HCT116 (cell line): ENCODE measurements at regions not wholly inside any gene's neighbourhood (a gene's known extent, or its start where the extent isn't known, plus 50 kb on each side); places are given as distances from the start of the nearest gene placed in this dataset.

ENCODE experiments used
- ATAC-seq: fragments of 200-7000 bp; cut with Tn5 transposase; 2 replicates; pipeline ENCODE4 v1.9.1; 2020; ENCODE audit warnings: mild to moderate bottlenecking, moderate library complexity
- BruUV-seq: library from RNA; stranded (reverse); fragments of 400-500 nt; replicated peaks from 2 replicates; lab custom pipeline; 2021; lab: Mats Ljungman, UMichigan
- CTCF ChIA-PET: fragments of 300-600 bp; sonication (Branson Sonifier 250); formaldehyde crosslinking; loops from one replicate; lab custom pipeline; 2021; ENCODE audit warnings: antibody characterized with exemption; lab: Charles Lee
- POLR2A ChIA-PET: fragments of 300-600, 350-600 bp; sonication (Branson Sonifier 250); formaldehyde crosslinking; loops from one replicate; lab custom pipeline; 2021; ENCODE audit warnings: antibody characterized with exemption; lab: Charles Lee
- RAD21 ChIA-PET, 2 experiments: fragments of 300-600 bp; sonication (Branson Sonifier 250); formaldehyde crosslinking; loops; one replicate each; lab custom pipeline; 2023; ENCODE audit warnings: low total read pairs in 2 of 2; ENCODE audit not compliant: uncharacterized antibody in 2 of 2, unreplicated experiment in 2 of 2, low non-redundant PET in 1 of 2; lab: Charles Lee
- DNase-seq: peaks from one replicate; pipeline ENCODE4 v3.0.0-alpha.2; 2010; ENCODE audit warnings: low read depth, low spot score
- H2AFZ ChIP-seq: fragments of 200-600 bp; shearing (Covaris generic), sonication (generic); 2 replicates; pipeline ENCODE4 v1.6.1; 2017; ENCODE audit warnings: low read depth, mixed run types, mixed read lengths, antibody characterized with exemption, low read length; ENCODE audit not compliant: poor library complexity, severe bottlenecking
- H3K27ac ChIP-seq: 2 replicates; pipeline ENCODE4 v1.5.1; 2012; ENCODE audit warnings: low read depth, low read length
- H3K27me3 ChIP-seq: fragments of 200-600 bp; sonication (generic); 2 replicates; pipeline ENCODE4 v1.6.1; 2016; ENCODE audit warnings: mixed run types, low read length, mixed read lengths; ENCODE audit not compliant: insufficient read depth
- H3K36me3 ChIP-seq, 2 experiments: fragments of 200-500 bp in 1 of 2; fragments of 200-600 bp in 1 of 2; sonication (Bioruptor generic) in 1 of 2; sonication (generic) in 1 of 2; 2 replicates each; pipeline versions ENCODE4 v1.5.1 to v1.6.1; 2014 to 2016; ENCODE audit warnings: low read length in 2 of 2, inconsistent platforms in 1 of 2, mixed read lengths in 1 of 2, mixed run types in 1 of 2; ENCODE audit not compliant: insufficient read depth in 2 of 2, control insufficient read depth in 1 of 2
- H3K4me1 ChIP-seq, 2 experiments: fragments of 200-600 bp in 1 of 2; sonication (generic) in 1 of 2; 2 replicates each; pipeline versions ENCODE4 v1.5.1 to v1.6.1; 2012 to 2017; ENCODE audit warnings: low read length in 2 of 2, inconsistent platforms in 1 of 2, mild to moderate bottlenecking in 1 of 2, mixed read lengths in 1 of 2, mixed run types in 1 of 2, moderate library complexity in 1 of 2; ENCODE audit not compliant: insufficient read depth in 2 of 2, control insufficient read depth in 1 of 2
- H3K4me2 ChIP-seq: fragments of 200-600 bp; sonication (generic); 2 replicates; pipeline ENCODE4 v1.6.1; 2017; ENCODE audit warnings: mixed run types, low read length, mixed read lengths
- H3K4me3 ChIP-seq, 2 experiments: fragments of 200-600 bp in 1 of 2; sonication (generic) in 1 of 2; replicated peaks in 1 of 2; 2 replicates each; pipeline ENCODE4 v1.5.1; 2011 to 2016; ENCODE audit warnings: low read length in 2 of 2, control low read depth in 1 of 2, low read depth in 1 of 2, mild to moderate bottlenecking in 1 of 2, mixed read lengths in 1 of 2, mixed run types in 1 of 2
- H3K79me2 ChIP-seq: fragments of 200-600 bp; sonication (generic); 2 replicates; pipeline ENCODE4 v1.6.1; 2017; ENCODE audit warnings: mild to moderate bottlenecking, mixed run types, low read length, moderate library complexity, mixed read lengths; ENCODE audit not compliant: insufficient read depth
- H3K9ac ChIP-seq: fragments of 200-600 bp; sonication (generic); 2 replicates; pipeline ENCODE4 v1.6.1; 2016; ENCODE audit warnings: low read length, mixed read lengths
- H3K9me2 ChIP-seq: fragments of 200-600 bp; sonication (generic), shearing (Covaris generic); 2 replicates; pipeline ENCODE4 v1.6.1; 2017; ENCODE audit warnings: mixed run types, mild to moderate bottlenecking, moderate library complexity; ENCODE audit not compliant: insufficient read depth
- H3K9me3 ChIP-seq, 2 experiments: fragments of 200-500 bp in 1 of 2; fragments of 200-600 bp in 1 of 2; sonication (Bioruptor generic) in 1 of 2; sonication (generic) in 1 of 2; 2 replicates each; pipeline ENCODE4 v1.6.1; 2014 to 2017; ENCODE audit warnings: low read length in 2 of 2, mixed read lengths in 2 of 2, inconsistent platforms in 1 of 2, low read depth in 1 of 2, mild to moderate bottlenecking in 1 of 2, mixed run types in 1 of 2, moderate library complexity in 1 of 2; ENCODE audit not compliant: control insufficient read depth in 1 of 2, insufficient read depth in 1 of 2
- H4K20me1 ChIP-seq: fragments of 200-600 bp; sonication (generic), shearing (Covaris generic); 2 replicates; pipeline ENCODE4 v1.6.1; 2017; ENCODE audit warnings: mixed run types, mild to moderate bottlenecking, moderate library complexity; ENCODE audit not compliant: insufficient read depth
- CBX3 ChIP-seq: IDR thresholded peaks from 2 replicates; pipeline ENCODE4 v1.6.1; 2012; ENCODE audit warnings: low read depth
- CEBPB ChIP-seq: IDR thresholded peaks from 2 replicates; pipeline ENCODE4 v1.6.1; 2012; ENCODE audit warnings: low read depth
- EGR1 ChIP-seq: IDR thresholded peaks from 2 replicates; pipeline ENCODE4 v1.6.1; 2012; ENCODE audit warnings: low read depth
- ELF1 ChIP-seq: IDR thresholded peaks from 2 replicates; pipeline ENCODE4 v1.6.1; 2012; ENCODE audit warnings: low read depth, borderline replicate concordance
- JUND ChIP-seq: IDR thresholded peaks from 2 replicates; pipeline ENCODE4 v1.6.1; 2012
- SIN3A ChIP-seq: IDR thresholded peaks from 2 replicates; pipeline ENCODE4 v1.6.1; 2012; ENCODE audit warnings: low read depth
- SP1 ChIP-seq: IDR thresholded peaks from 2 replicates; pipeline ENCODE4 v1.6.1; 2012; ENCODE audit warnings: low read depth
- YY1 ChIP-seq: IDR thresholded peaks from 2 replicates; pipeline ENCODE4 v1.6.1; 2011; ENCODE audit warnings: low read length, low read depth, moderate library complexity, mild to moderate bottlenecking; ENCODE audit not compliant: insufficient replicate concordance; ENCODE audit errors: extremely low read depth
- ZFX ChIP-seq: fragments of 450-650 bp; IDR thresholded peaks from 2 replicates; pipeline ENCODE4 v1.6.1; 2017
- intact Hi-C: fragments of 100-400 bp; cut with micrococcal nuclease; formaldehyde crosslinking; loops from 2 replicates; pipeline ENCODE4 v1.10.0; 2022
- TF ChIP-seq, protein P1 (sequence below), 3 experiments: fragments of 200-600 bp in 1 of 3; sonication (generic) in 1 of 3; IDR thresholded peaks in 2 of 3; conservative IDR thresholded peaks in 1 of 3; 2 replicates each; pipeline ENCODE4 v1.5.1; 2012 to 2017; ENCODE audit warnings: low read depth in 2 of 3, low read length in 2 of 3, antibody characterized with exemption in 1 of 3, borderline replicate concordance in 1 of 3, control low read depth in 1 of 3, mild to moderate bottlenecking in 1 of 3, mixed read lengths in 1 of 3, mixed run types in 1 of 3, moderate library complexity in 1 of 3; ENCODE audit not compliant: insufficient read depth in 1 of 3
- TF ChIP-seq, protein P2 (sequence below): IDR thresholded peaks from 2 replicates; pipeline ENCODE4 v1.6.1; 2012; ENCODE audit warnings: low read depth
- TF ChIP-seq, protein P3 (sequence below): IDR thresholded peaks from 2 replicates; pipeline ENCODE4 v1.6.1; 2012

DNA sequence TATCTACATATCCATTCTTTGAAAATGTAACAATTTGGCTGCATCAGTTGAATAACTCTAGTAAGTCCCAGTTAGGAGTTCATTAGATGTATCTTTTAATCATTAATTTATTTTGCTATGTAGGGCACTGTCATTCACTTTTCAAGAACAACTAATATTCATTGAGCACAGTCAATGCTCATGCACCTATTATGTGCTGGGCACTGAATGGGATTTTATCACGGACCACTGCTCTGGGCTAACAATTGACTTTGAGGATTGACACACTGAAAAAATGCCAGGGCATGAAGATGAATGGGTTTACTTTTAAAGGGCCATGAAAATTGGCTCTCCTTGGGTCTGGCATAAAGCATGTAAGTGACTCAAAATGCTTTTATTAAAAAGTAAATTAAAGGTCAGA lies 375.2 kb downstream of the PLPP3 start:
- ChIA-PET POLR2A (no interaction called here), CTCF (no interaction called here), RAD21 (no interaction called here)
- Histone ChIP-seq H3K9ac (no peak overlapping the region), H3K36me3 (no peaks in the 10 kb centered on the region), H3K4me3 (no peak overlapping the region), H3K4me1 (no peaks in the 10 kb centered on the region), H3K27ac (no peak overlapping the region), H3K9me2 (no peaks in the 10 kb centered on the region), H4K20me1 (no peaks in the 10 kb centered on the region), H3K79me2 (no peaks in the 10 kb centered on the region), H3K4me2 (no peak overlapping the region), H3K9me3 (no peaks in the 10 kb centered on the region), H2AFZ (no peak overlapping the region), H3K27me3 (no peaks in the 10 kb centered on the region)
- intact Hi-C loops: no loop called here
- BruUV-seq: no TSS peak
- TF ChIP-seq ELF1 (no peak), SIN3A (no peak), EGR1 (no peak), SP1 (no peak), ZFX (no peak), JUND (no peak), CBX3 (no peak), CEBPB (no peak)
- TF ChIP-seq, protein P1, sequence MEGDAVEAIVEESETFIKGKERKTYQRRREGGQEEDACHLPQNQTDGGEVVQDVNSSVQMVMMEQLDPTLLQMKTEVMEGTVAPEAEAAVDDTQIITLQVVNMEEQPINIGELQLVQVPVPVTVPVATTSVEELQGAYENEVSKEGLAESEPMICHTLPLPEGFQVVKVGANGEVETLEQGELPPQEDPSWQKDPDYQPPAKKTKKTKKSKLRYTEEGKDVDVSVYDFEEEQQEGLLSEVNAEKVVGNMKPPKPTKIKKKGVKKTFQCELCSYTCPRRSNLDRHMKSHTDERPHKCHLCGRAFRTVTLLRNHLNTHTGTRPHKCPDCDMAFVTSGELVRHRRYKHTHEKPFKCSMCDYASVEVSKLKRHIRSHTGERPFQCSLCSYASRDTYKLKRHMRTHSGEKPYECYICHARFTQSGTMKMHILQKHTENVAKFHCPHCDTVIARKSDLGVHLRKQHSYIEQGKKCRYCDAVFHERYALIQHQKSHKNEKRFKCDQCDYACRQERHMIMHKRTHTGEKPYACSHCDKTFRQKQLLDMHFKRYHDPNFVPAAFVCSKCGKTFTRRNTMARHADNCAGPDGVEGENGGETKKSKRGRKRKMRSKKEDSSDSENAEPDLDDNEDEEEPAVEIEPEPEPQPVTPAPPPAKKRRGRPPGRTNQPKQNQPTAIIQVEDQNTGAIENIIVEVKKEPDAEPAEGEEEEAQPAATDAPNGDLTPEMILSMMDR (IDR thresholded peaks at IDR 0.05 in 2 of 3, conservative IDR thresholded peaks at IDR 0.05 in 1 of 3; ENCODE audit: borderline replicate concordance in 1 of 3, insufficient read depth in 1 of 3, low read depth in 2 of 3, low read length in 2 of 3): no peak
- ATAC-seq: no peak
- no peak for DNase-seq

DNA sequence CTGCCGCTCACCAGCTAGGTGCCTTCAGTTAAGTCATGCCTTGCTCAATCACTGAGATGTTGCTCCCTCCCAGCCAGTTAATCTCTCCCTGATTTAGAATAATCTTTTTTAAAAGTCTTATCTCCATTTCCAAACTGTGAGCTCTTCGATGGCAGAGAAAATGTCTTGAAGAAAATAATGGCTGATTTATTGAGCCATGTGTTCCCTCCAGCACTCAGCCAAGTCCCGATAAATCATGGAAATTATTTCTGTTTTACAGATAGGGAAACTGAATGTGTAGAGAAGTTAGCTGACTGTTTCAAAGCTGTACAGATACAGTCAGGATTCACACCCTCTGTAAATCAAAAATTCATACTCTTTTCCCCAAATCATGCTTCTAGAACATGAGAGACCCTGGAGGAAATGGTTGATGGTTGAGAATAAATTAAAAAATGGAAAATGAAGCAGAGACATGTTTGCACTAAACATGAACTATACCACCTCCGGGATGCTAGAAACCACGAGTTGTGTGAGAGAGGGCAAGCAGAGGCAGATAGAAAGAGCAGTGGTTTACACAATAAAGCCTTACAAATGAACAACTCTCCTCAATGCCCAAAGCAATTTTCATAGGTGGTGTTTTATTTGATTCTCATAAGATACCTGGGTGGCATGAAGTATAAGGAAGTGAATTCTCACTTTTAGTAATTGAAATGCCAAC lies 376.4 kb downstream of the PLPP3 start:
- ChIA-PET RAD21 (no interaction called here), CTCF (no interaction called here), POLR2A (no interaction called here)
- no peaks in the 10 kb centered on the region for H3K9me3 ChIP-seq
- H3K9me2 ChIP-seq: no peaks in the 10 kb centered on the region
- H3K27ac ChIP-seq: no peak overlapping the region
- H3K4me3 ChIP-seq: no peak overlapping the region
- intact Hi-C loops: no loop called here
- H2AFZ ChIP-seq: no peak overlapping the region
- DNase-seq: no peak
- TF ChIP-seq, protein P2, sequence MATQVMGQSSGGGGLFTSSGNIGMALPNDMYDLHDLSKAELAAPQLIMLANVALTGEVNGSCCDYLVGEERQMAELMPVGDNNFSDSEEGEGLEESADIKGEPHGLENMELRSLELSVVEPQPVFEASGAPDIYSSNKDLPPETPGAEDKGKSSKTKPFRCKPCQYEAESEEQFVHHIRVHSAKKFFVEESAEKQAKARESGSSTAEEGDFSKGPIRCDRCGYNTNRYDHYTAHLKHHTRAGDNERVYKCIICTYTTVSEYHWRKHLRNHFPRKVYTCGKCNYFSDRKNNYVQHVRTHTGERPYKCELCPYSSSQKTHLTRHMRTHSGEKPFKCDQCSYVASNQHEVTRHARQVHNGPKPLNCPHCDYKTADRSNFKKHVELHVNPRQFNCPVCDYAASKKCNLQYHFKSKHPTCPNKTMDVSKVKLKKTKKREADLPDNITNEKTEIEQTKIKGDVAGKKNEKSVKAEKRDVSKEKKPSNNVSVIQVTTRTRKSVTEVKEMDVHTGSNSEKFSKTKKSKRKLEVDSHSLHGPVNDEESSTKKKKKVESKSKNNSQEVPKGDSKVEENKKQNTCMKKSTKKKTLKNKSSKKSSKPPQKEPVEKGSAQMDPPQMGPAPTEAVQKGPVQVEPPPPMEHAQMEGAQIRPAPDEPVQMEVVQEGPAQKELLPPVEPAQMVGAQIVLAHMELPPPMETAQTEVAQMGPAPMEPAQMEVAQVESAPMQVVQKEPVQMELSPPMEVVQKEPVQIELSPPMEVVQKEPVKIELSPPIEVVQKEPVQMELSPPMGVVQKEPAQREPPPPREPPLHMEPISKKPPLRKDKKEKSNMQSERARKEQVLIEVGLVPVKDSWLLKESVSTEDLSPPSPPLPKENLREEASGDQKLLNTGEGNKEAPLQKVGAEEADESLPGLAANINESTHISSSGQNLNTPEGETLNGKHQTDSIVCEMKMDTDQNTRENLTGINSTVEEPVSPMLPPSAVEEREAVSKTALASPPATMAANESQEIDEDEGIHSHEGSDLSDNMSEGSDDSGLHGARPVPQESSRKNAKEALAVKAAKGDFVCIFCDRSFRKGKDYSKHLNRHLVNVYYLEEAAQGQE: no peak
- TF ChIP-seq ZFX (no peak), YY1 (no peak), SP1 (no peak), ELF1 (no peak)
- TF ChIP-seq, protein P3, sequence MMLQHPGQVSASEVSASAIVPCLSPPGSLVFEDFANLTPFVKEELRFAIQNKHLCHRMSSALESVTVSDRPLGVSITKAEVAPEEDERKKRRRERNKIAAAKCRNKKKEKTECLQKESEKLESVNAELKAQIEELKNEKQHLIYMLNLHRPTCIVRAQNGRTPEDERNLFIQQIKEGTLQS: no peak
- H3K36me3 ChIP-seq: no peaks in the 10 kb centered on the region
- no peaks in the 10 kb centered on the region for H3K27me3 ChIP-seq
- H3K9ac ChIP-seq: no peak overlapping the region
- ATAC-seq: no peak
- H3K79me2 ChIP-seq: no peaks in the 10 kb centered on the region
- no peaks in the 10 kb centered on the region for H4K20me1 ChIP-seq
- no peak overlapping the region for H3K4me2 ChIP-seq
- H3K4me1 ChIP-seq: no peaks in the 10 kb centered on the region
- BruUV-seq: no TSS peak
